Vagina (tissue), 2 donors: ENCODE measurements at regions not wholly inside any gene's neighbourhood (a gene's known extent, or its start where the extent isn't known, plus 50 kb on each side); places are given as distances from the start of the nearest gene placed in this dataset.

Experiments
- CTCF ChIP-seq, 3 experiments: fragments of 450-650 bp in 2 of 3; fragments of 200-600 bp in 1 of 3; sonication (generic) in 1 of 3; IDR thresholded peaks; one replicate each; pipeline ENCODE4 v1.5.1; 2017 to 2019; ENCODE audit warnings: antibody characterized with exemption in 3 of 3, mild to moderate bottlenecking in 2 of 3, moderate library complexity in 2 of 3
- POLR2A ChIP-seq, 2 donors: fragments of 450-650 bp; IDR thresholded peaks; one replicate each; pipeline ENCODE4 v1.6.1; 2017; ENCODE audit warnings: antibody characterized with exemption in 2 of 2, mild to moderate bottlenecking in 2 of 2, moderate library complexity in 2 of 2

GRCh38 chr21:22083899-22084298, 1085.7 kb downstream of the NCAM2 start:
- TF ChIP-seq CTCF (IDR thresholded peaks at IDR 0.05) (no peak), POLR2A (IDR thresholded peaks at IDR 0.05) (no peak)
